Neural cell (in vitro differentiated cells): ENCODE measurements at regions not wholly inside any gene's neighbourhood (a gene's known extent, or its start where the extent isn't known, plus 50 kb on each side); places are given as distances from the start of the nearest gene placed in this dataset.

ENCODE experiments used
- CTCF ChIP-seq: fragments of 450-650 bp; IDR thresholded peaks from 2 replicates; pipeline ENCODE4 v1.5.1; 2014; ENCODE audit warnings: antibody characterized with exemption, mild to moderate bottlenecking, moderate library complexity; ENCODE audit not compliant: poor library complexity, severe bottlenecking
- EZH2 ChIP-seq: fragments of 200-600, 300-800 bp; shearing (Covaris generic), sonication (generic); IDR thresholded peaks from 2 replicates; pipeline ENCODE4 v1.6.1; 2014; ENCODE audit warnings: antibody characterized with exemption, low read length, borderline replicate concordance, mild to moderate bottlenecking; ENCODE audit not compliant: insufficient read depth, poor library complexity, severe bottlenecking
- POLR2AphosphoS5 ChIP-seq: IDR thresholded peaks from 2 replicates; pipeline ENCODE4 v1.6.1; 2012

- no peak for TF ChIP-seq CTCF
- no peak for TF ChIP-seq EZH2
- no peak for TF ChIP-seq POLR2AphosphoS5
These were observed 113.7 kb downstream of the RNASET2 start for GRCh38 chr6:166842607-166843006.
